ENCODE measurements at regions not wholly inside any gene's neighbourhood (a gene's known extent, or its start where the extent isn't known, plus 50 kb on each side); places are given as distances from the start of the nearest gene placed in this dataset.
"Not testable (repeated sequence)": the region's sequence is repeated elsewhere in the genome, so short reads cannot be mapped to it uniquely, and the experiment has no call there.

- Histone ChIP-seq H3K27ac (ENCODE audit: low read depth) (no peak overlapping the region), H3K4me3 (ENCODE audit: low read depth, low read length) (no peak overlapping the region), H3K4me1 (ENCODE audit: insufficient read depth) (no peaks in the 10 kb centered on the region), H3K36me3 (ENCODE audit: insufficient read depth) (no peaks in the 10 kb centered on the region)
- WGBS: 50% methylated on average over 1 of the region's 1 CpG
- no peak for DNase-seq (ENCODE audit: extremely low spot score)
Measured at GRCh38 chr13:88507909-88508308, 836.7 kb downstream of the SLITRK5 start.

- not testable (repeated sequence) for H3K27ac ChIP-seq (ENCODE audit: low read depth); H3K4me1 ChIP-seq (ENCODE audit: insufficient read depth); H3K4me3 ChIP-seq (ENCODE audit: low read depth, low read length); H3K36me3 ChIP-seq (ENCODE audit: insufficient read depth); DNase-seq (ENCODE audit: extremely low spot score)
- whole genome bisulfite sequencing: 92% methylated on average over 1 of the region's 3 CpGs
Measured at GRCh38 chr13:88512993-88513392, 841.8 kb downstream of the SLITRK5 start.

DNA sequence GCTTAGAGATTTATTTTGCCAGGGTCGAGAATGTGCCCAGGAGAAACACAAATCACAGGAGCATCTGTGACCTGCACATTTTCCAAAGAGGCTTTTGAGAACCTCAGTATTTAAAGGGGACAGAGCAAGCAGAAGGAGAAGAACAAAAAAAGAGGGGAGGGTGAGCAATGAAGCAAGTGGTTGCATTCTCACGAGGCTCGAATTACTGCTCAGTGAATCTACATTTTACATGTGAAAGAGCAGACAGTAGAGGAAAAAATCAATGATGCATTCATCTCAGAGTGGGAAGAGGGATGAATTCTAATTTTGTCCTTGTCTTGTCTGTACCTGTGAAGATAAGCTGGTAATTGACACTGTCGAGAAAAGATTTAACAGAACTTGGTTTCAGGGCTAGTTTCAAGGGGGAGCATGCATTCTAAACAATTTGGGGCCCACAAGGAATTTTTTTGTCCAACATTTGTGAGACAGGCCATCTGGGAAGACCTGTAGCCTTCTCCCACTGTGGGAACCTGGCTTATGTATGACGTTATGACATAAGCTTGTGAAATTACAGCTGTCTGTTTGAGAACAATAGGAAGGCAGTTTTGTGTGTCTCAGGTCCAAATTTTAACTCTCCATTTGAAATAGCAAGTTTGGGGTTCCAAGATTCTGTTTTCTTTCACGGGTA, 855.1 kb downstream of the SLITRK5 start:
- H3K4me3 ChIP-seq (ENCODE audit: low read depth, low read length): no peak overlapping the region
- 66% methylated on average over 6 of the region's 6 CpGs for WGBS
- H3K36me3 ChIP-seq (ENCODE audit: insufficient read depth): no peaks in the 10 kb centered on the region
- H3K4me1 ChIP-seq (ENCODE audit: insufficient read depth): no peaks in the 10 kb centered on the region
- H3K27ac ChIP-seq (ENCODE audit: low read depth): no peak overlapping the region
- no peak for DNase-seq (ENCODE audit: extremely low spot score)

DNA sequence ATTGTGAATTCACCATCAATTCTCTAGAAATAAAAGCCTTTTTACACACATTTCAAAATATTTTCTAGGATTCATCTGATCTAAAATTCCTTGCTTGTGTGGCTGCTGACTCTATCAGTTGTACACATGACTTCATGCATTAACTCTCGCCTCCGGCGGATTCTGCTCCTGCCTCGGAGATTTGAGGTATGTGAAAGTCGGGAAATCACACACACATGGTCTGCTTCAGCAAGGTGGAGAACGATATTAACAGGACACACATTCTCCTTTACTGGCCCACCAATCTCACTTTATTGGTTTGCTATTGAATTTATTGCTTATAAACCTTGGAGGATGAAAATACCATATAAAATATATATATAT, 855.7 kb downstream of the SLITRK5 start:
- H3K4me1 ChIP-seq (ENCODE audit: insufficient read depth): no peaks in the 10 kb centered on the region
- H3K36me3 ChIP-seq (ENCODE audit: insufficient read depth): no peaks in the 10 kb centered on the region
- H3K4me3 ChIP-seq (ENCODE audit: low read depth, low read length): no peak overlapping the region
- WGBS: 78% methylated on average over 6 of the region's 6 CpGs
- H3K27ac ChIP-seq (ENCODE audit: low read depth): no peak overlapping the region
- DNase-seq (ENCODE audit: extremely low spot score): no peak

DNA sequence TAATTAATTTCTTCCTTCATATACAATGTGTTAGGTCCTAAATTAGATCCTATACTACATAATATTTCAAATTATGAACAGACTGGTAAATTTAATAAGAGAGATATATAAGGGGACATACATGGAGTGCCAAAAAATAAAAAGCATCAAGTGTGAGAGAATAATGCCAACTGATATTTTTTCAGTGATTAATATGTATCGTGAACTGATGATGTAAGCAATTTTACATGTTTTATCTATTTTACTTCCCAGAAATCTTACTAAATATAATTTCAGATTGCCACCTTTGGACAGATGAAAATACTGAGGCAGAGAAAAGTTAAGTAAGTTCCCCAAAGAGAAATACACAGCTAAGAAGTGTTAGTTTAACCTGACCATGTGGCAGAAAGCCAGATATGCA, 870.8 kb downstream of the SLITRK5 start:
- H3K36me3 ChIP-seq (ENCODE audit: insufficient read depth): no peaks in the 10 kb centered on the region
- H3K4me1 ChIP-seq (ENCODE audit: insufficient read depth): no peaks in the 10 kb centered on the region

GRCh38 chr13:88544836-88545235, 873.7 kb downstream of the SLITRK5 start:
- Histone ChIP-seq H3K27ac (ENCODE audit: low read depth) (no peak overlapping the region), H3K36me3 (ENCODE audit: insufficient read depth) (no peaks in the 10 kb centered on the region), H3K4me1 (ENCODE audit: insufficient read depth) (no peaks in the 10 kb centered on the region), H3K4me3 (ENCODE audit: low read depth, low read length) (no peak overlapping the region)
- DNase-seq (ENCODE audit: extremely low spot score): no peak
- WGBS: 95% methylated on average over 1 of the region's 1 CpG

More for the DNA sequence above, 870.8 kb downstream of the SLITRK5 start:
- DNase-seq (ENCODE audit: extremely low spot score): no peak
- Histone ChIP-seq H3K27ac (ENCODE audit: low read depth) (no peak overlapping the region), H3K4me3 (ENCODE audit: low read depth, low read length) (no peak overlapping the region)
- 89% methylated on average over 1 of the region's 1 CpG for WGBS

DNA sequence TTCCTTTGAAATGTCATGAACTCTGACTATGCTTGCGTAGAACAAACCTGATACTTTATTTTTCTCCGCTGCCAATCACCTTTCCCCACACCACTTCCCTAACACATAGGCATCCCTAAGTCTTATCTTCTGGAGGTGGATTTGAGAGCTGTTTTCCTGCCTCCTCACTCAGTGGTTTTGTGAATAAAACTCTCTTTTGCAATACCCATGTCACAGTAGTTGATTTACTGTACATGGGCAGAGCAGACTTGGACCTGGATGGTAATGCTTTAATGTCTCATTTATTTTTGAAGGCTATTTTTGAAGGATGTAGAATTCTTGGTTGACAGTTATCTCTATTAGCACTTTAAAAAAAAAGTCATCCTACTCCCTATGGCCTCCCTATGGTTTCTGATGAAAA, 881.8 kb downstream of the SLITRK5 start:
- no peaks in the 10 kb centered on the region for H3K36me3 ChIP-seq (ENCODE audit: insufficient read depth)
- WGBS: 98% methylated on average over 2 of the region's 2 CpGs
- no peak overlapping the region for H3K27ac ChIP-seq (ENCODE audit: low read depth)
- no peak overlapping the region for H3K4me3 ChIP-seq (ENCODE audit: low read depth, low read length)
- no peak for DNase-seq (ENCODE audit: extremely low spot score)
- no peaks in the 10 kb centered on the region for H3K4me1 ChIP-seq (ENCODE audit: insufficient read depth)

DNA sequence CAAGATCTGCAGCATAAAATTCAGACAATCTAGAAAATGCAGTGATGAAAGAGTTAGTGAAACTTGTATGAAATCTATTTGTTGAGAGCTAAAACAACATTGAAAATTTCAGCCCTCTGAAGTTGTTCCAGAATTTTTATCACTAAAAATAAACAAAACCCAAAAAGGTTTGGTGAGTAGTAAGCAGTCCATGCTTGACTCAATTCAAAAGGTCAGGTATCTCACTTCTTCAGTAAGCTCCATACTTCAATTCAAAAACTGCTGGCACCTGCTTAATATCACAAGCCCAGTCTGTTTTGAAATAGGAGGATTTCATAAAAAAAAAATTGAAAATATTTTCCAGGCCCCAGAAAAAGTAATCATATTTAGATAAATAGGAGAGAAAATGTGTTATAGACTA, 894.4 kb downstream of the SLITRK5 start:
- Histone ChIP-seq H3K27ac (ENCODE audit: low read depth) (no peak overlapping the region), H3K4me3 (ENCODE audit: low read depth, low read length) (no peak overlapping the region), H3K36me3 (ENCODE audit: insufficient read depth) (no peaks in the 10 kb centered on the region), H3K4me1 (ENCODE audit: insufficient read depth) (no peaks in the 10 kb centered on the region)
- DNase-seq (ENCODE audit: extremely low spot score): no peak

- H3K27ac ChIP-seq (ENCODE audit: low read depth): no peak overlapping the region
- no peak for DNase-seq (ENCODE audit: extremely low spot score)
- H3K4me1 ChIP-seq (ENCODE audit: insufficient read depth): no peaks in the 10 kb centered on the region
- H3K4me3 ChIP-seq (ENCODE audit: low read depth, low read length): no peak overlapping the region
- WGBS: 50% methylated on average over 2 of the region's 2 CpGs
- H3K36me3 ChIP-seq (ENCODE audit: insufficient read depth): no peaks in the 10 kb centered on the region
Measured at GRCh38 chr13:88585861-88586260, 914.7 kb downstream of the SLITRK5 start.

DNA sequence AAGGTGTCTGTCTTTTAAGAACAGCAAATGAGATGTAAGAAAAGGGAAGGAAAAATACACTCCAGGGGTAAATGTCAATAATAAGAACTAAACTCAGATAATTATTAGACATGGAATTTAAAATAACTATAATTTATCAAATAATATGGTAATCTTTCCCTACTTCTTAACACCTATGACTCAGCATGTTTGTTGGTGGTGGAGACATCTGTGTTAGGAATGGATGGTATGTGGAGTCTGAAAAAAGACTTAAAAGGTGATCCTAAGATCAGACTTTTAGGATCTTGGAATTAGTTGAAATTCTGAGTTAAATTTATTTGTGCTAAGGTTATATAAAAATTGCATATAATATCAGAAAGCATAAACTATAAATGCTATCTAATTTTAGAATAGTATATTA, 915.1 kb downstream of the SLITRK5 start:
- no peak for DNase-seq (ENCODE audit: extremely low spot score)
- no peak overlapping the region for H3K27ac ChIP-seq (ENCODE audit: low read depth)

DNA sequence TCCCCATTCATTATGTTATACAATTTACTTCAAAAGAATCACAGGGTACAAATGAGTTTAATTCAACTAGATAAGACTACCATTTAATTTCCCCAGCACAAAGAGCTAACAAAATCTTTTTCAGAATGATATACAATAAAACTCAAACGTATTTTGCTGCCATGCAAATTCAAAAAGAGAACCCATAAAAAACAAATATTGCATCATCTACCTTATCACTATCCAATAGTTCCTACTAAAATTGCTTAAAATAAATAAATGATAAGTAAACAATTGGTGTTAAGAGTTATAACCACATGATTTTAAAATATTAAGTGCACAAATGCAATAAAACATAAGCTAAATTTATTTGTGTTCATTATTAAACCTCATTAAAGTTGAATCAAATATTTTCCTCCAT, 919.4 kb downstream of the SLITRK5 start:
- 48% methylated on average over 1 of the region's 1 CpG for WGBS
- Histone ChIP-seq H3K27ac (ENCODE audit: low read depth) (no peak overlapping the region), H3K4me1 (ENCODE audit: insufficient read depth) (no peaks in the 10 kb centered on the region), H3K36me3 (ENCODE audit: insufficient read depth) (no peaks in the 10 kb centered on the region), H3K4me3 (ENCODE audit: low read depth, low read length) (no peak overlapping the region)
- no peak for DNase-seq (ENCODE audit: extremely low spot score)

More for the DNA sequence above, 915.1 kb downstream of the SLITRK5 start:
- Histone ChIP-seq H3K4me1 (ENCODE audit: insufficient read depth) (no peaks in the 10 kb centered on the region), H3K36me3 (ENCODE audit: insufficient read depth) (no peaks in the 10 kb centered on the region), H3K4me3 (ENCODE audit: low read depth, low read length) (no peak overlapping the region)

GRCh38 chr13:88592105-88592504, 920.9 kb downstream of the SLITRK5 start:
- no peaks in the 10 kb centered on the region for H3K4me1 ChIP-seq (ENCODE audit: insufficient read depth)
- DNase-seq (ENCODE audit: extremely low spot score): no peak
- 77% methylated on average over 1 of the region's 1 CpG for WGBS
- H3K36me3 ChIP-seq (ENCODE audit: insufficient read depth): no peaks in the 10 kb centered on the region
- no peak overlapping the region for H3K27ac ChIP-seq (ENCODE audit: low read depth)
- no peak overlapping the region for H3K4me3 ChIP-seq (ENCODE audit: low read depth, low read length)

DNA sequence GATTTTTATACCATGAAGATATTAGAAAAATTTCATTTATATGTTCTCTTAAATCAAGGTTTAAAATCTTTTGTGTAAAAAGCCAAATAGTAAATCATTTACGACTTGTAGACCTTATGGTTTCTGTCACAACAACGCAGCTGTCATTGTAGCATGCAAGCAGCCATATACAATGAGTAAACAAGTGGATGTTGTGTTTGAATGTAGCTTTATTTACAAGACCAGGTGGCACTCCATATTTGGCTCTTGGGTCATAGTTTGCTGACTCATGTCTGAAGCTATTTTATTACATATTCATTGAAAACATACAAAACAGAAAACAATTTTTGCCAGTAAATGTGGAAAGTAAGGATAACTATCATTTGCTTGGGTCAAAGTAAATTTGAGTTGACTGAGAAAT, 930.8 kb downstream of the SLITRK5 start:
- no peaks in the 10 kb centered on the region for H3K36me3 ChIP-seq (ENCODE audit: insufficient read depth)
- peaks cover 1% of the 10 kb centered on the region for H3K4me1 ChIP-seq (ENCODE audit: insufficient read depth)
- WGBS: 59% methylated on average over 2 of the region's 2 CpGs
- H3K4me3 ChIP-seq (ENCODE audit: low read depth, low read length): no peak overlapping the region
- H3K27ac ChIP-seq (ENCODE audit: low read depth): no peak overlapping the region
- no peak for DNase-seq (ENCODE audit: extremely low spot score)

DNA sequence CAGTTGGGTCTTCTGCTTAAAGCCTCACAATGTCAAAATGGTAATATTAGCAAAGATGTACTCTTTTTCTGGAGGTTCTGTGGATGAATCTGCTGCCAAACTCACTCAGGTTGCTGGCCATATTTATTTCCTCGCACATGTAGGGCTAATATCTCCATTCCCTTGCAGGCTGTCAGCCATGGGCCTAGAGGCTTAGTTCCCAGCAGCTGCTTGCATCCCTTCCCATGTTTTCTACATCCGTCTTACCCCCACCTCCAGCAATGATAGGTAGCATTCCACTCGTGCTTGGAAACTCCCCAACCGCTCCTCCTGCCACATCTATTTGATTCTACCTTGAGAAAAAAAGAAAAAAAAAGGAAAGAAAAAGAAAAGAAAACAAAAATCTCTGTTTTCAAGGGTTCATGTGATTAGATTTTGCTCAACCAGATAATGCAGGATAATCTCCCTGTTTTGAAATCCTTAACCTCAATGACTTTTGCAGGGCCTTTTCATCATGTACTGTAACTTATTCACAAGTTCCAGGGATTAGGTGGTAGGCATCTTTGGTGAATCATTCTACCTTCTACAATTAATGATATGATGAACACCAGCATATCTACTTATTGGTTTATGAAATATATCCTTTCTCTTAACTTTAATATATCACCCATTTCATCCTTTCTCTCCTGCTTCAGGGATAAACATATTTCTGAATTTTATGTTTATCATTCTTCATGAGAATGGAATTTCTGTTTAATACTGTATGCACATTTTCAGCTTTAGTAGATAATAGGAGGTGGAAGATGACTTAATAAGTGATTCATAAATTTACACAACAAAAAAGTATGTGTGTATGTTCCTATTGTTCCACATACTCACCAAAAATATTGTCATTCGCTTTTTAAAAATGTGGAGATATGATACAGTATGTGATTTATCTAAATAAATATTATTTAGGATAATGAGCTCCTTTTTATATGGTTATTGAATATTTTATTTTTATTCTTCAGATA, 931.9 kb downstream of the SLITRK5 start:
- Histone ChIP-seq H3K27ac (ENCODE audit: low read depth) (no peak overlapping the region), H3K4me3 (ENCODE audit: low read depth, low read length) (no peak overlapping the region), H3K4me1 (ENCODE audit: insufficient read depth) (peaks cover 1% of the 10 kb centered on the region), H3K36me3 (ENCODE audit: insufficient read depth) (no peaks in the 10 kb centered on the region)
- DNase-seq (ENCODE audit: extremely low spot score): no peak
- 84% methylated on average over 5 of the region's 5 CpGs for WGBS

All from urinary bladder (tissue), 3 donors.